ENCODE measurements at regions not wholly inside any gene's neighbourhood (a gene's known extent, or its start where the extent isn't known, plus 50 kb on each side); places are given as distances from the start of the nearest gene placed in this dataset.

DNA sequence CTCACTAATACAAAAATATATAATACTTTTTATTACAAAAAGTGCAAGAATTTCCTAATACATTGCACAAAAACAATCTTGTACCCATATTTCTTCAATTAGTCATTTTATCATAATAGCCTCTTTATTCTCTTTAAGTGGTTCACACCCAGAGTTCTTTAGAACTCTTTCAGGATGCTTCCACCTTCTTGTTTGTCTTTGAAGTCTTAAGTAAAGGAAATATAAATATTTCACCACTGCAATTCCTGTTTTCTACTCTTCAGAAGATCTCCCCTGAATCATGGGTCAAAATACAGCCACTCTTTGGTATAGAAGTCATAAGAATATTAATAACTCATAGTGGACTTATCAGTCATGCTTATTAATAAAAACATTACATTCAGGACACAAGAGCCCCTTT is 293.0 kb downstream of the ATPSCKMT start:
- TF ChIP-seq FOXA1 (IDR thresholded peaks at IDR 0.05): no peak
- TF ChIP-seq ZNF384 (IDR thresholded peaks at IDR 0.05): no peak
- TF ChIP-seq BHLHE40 (IDR thresholded peaks at IDR 0.05; ENCODE audit: borderline replicate concordance): no peak
